GM04503 (cell line): ENCODE measurements at regions not wholly inside any gene's neighbourhood (a gene's known extent, or its start where the extent isn't known, plus 50 kb on each side); places are given as distances from the start of the nearest gene placed in this dataset.

Source experiments
- DNase-seq: peaks from one replicate; pipeline ENCODE4 v3.0.0-alpha.2; 2012; ENCODE audit warnings: low read depth

GRCh38 chr5:17431272-17432050, 66.6 kb upstream of the TAF11L2 start:
- DNase-seq, result no peak

GRCh38 chr5:17432569-17432968, 65.5 kb upstream of the TAF11L2 start:
- no peak for DNase-seq

- DNase-seq, result no peak
Observed at GRCh38 chr5:17433406-17433805, 64.6 kb upstream of the TAF11L2 start.

- DNase-seq, result no peak
Observed at GRCh38 chr5:17434982-17435381, 63.0 kb upstream of the TAF11L2 start.

GRCh38 chr5:17436350-17436749, 61.7 kb upstream of the TAF11L2 start:
- DNase-seq, result no peak

GRCh38 chr5:17436761-17437221, 61.2 kb upstream of the TAF11L2 start:
- DNase-seq, result peak; percentile 27

GRCh38 chr5:17438027-17438426, 60.0 kb upstream of the TAF11L2 start:
- no peak for DNase-seq

- no peak for DNase-seq
Observed at GRCh38 chr5:17439956-17440355, 58.1 kb upstream of the TAF11L2 start.

- DNase-seq, result peak; percentile 17
Observed at GRCh38 chr5:17440766-17441165, 57.3 kb upstream of the TAF11L2 start.

GRCh38 chr5:17441351-17441750, 56.7 kb upstream of the TAF11L2 start:
- peak; percentile 36 for DNase-seq

GRCh38 chr5:17443333-17444130, 54.5 kb upstream of the TAF11L2 start:
- no peak for DNase-seq

- no peak for DNase-seq
Observed at GRCh38 chr5:17444496-17444895, 53.5 kb upstream of the TAF11L2 start.

- DNase-seq, result no peak
Observed at GRCh38 chr5:17445185-17445584, 52.8 kb upstream of the TAF11L2 start.
